ENCODE measurements at regions not wholly inside any gene's neighbourhood (a gene's known extent, or its start where the extent isn't known, plus 50 kb on each side); places are given as distances from the start of the nearest gene placed in this dataset.

GRCh38 chr7:41256186-41256945 lies 446.5 kb downstream of the INHBA start:
- Histone ChIP-seq H3K4me1 (ENCODE audit: control insufficient read depth, insufficient read depth, low read length) (no peaks in the 10 kb centered on the region), H3K9me3 (ENCODE audit: control insufficient read depth, low read length) (no peaks in the 10 kb centered on the region), H3K27me3 (ENCODE audit: control insufficient read depth, insufficient read depth, low read length, poor library complexity, severe bottlenecking) (peaks cover 10% of the 10 kb centered on the region), H3K36me3 (ENCODE audit: control insufficient read depth, insufficient read depth, low read length) (no peaks in the 10 kb centered on the region), H3K9ac (ENCODE audit: extremely low read depth, low read length, poor library complexity, severe bottlenecking) (no peak overlapping the region), H3K4me3 (ENCODE audit: low read length) (no peak overlapping the region), H3K27ac (ENCODE audit: low read depth, low read length) (no peak overlapping the region)
- H3K4me1 Mint-ChIP-seq = no peaks in the 10 kb centered on the region
- no peaks in the 10 kb centered on the region for H3K9me3 Mint-ChIP-seq
- H3K27ac Mint-ChIP-seq = no peak overlapping the region
- WGBS, 2 experiments (ENCODE audit: insufficient coverage in 1 of 2, insufficient read length in 1 of 2) = 53 to 57% methylated on average over 3 to 5 of the region's 5 CpGs
- no peaks in the 10 kb centered on the region for H3K36me3 Mint-ChIP-seq (ENCODE audit: low read depth)
- TF ChIP-seq CTCF (conservative IDR thresholded peaks at IDR 0.05) = no peak
- DNase-seq = no peak
- H3K27me3 Mint-ChIP-seq (ENCODE audit: insufficient read depth) = peaks cover 3% of the 10 kb centered on the region
- H3K4me3 Mint-ChIP-seq = no peak overlapping the region

DNA sequence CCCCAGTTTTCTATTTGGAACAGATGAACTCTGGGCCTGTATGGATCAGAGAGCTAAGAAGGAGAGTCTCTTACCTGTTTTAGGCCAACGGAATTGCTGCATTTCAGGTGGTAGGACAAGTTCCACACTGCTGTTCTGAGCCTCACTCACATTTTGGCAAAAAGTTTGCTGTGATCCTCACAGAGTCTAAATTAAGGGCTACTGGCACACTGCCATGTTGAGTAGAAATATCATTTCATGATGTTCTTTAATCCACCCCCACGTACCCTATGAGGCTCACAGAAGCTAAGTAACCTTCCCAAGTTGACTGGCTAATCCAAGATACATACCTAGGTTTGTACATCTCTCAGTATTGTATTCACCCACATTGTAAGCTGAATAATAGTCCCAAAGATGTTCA lies 447.2 kb downstream of the INHBA start:
- peaks cover 4% of the 10 kb centered on the region for H3K9me3 ChIP-seq (ENCODE audit: control insufficient read depth, low read length)
- no peaks in the 10 kb centered on the region for H3K36me3 ChIP-seq (ENCODE audit: control insufficient read depth, insufficient read depth, low read length)
- H3K4me1 Mint-ChIP-seq = no peaks in the 10 kb centered on the region
- H3K27ac ChIP-seq (ENCODE audit: low read depth, low read length) = no peak overlapping the region
- DNase-seq = no peak
- H3K36me3 Mint-ChIP-seq (ENCODE audit: low read depth) = no peaks in the 10 kb centered on the region
- H3K4me3 Mint-ChIP-seq = no peak overlapping the region
- TF ChIP-seq CTCF (conservative IDR thresholded peaks at IDR 0.05) = no peak
- H3K27me3 ChIP-seq (ENCODE audit: control insufficient read depth, insufficient read depth, low read length, poor library complexity, severe bottlenecking) = peaks cover 10% of the 10 kb centered on the region
- peaks cover 3% of the 10 kb centered on the region for H3K27me3 Mint-ChIP-seq (ENCODE audit: insufficient read depth)
- H3K27ac Mint-ChIP-seq = no peak overlapping the region
- no peaks in the 10 kb centered on the region for H3K9me3 Mint-ChIP-seq
- WGBS, 2 experiments (ENCODE audit: insufficient coverage in 1 of 2, insufficient read length in 1 of 2) = 77 to 98% methylated on average over 1 to 2 of the region's 2 CpGs
- no peak overlapping the region for H3K9ac ChIP-seq (ENCODE audit: extremely low read depth, low read length, poor library complexity, severe bottlenecking)
- no peaks in the 10 kb centered on the region for H3K4me1 ChIP-seq (ENCODE audit: control insufficient read depth, insufficient read depth, low read length)
- no peak overlapping the region for H3K4me3 ChIP-seq (ENCODE audit: low read length)

DNA sequence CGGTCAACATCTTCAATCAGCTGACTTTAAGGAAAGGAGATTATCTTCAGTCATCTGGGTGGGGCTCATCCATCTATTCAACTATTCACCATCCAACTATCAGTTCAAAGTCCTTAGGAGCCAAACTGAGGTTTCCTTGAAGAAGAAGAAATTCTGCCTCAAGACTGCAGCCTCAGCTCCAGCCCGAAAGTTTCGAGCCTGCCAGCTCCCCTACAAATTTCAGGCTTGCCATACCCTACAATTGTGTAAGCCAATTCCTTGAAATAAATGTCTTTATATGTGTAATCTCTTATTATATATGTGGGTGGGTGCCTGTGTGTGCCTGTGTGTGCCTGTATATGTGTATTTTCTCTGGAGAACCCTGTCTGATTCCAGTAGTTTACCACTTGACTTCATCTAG lies 447.8 kb downstream of the INHBA start:
- no peak overlapping the region for H3K4me3 ChIP-seq (ENCODE audit: low read length)
- H3K36me3 ChIP-seq (ENCODE audit: control insufficient read depth, insufficient read depth, low read length) = no peaks in the 10 kb centered on the region
- Mint-ChIP-seq H3K27me3 (ENCODE audit: insufficient read depth) (peaks cover 3% of the 10 kb centered on the region), H3K36me3 (ENCODE audit: low read depth) (no peaks in the 10 kb centered on the region), H3K4me3 (no peak overlapping the region), H3K4me1 (no peaks in the 10 kb centered on the region), H3K27ac (no peak overlapping the region), H3K9me3 (no peaks in the 10 kb centered on the region)
- H3K27me3 ChIP-seq (ENCODE audit: control insufficient read depth, insufficient read depth, low read length, poor library complexity, severe bottlenecking) = peaks cover 10% of the 10 kb centered on the region
- no peak overlapping the region for H3K9ac ChIP-seq (ENCODE audit: extremely low read depth, low read length, poor library complexity, severe bottlenecking)
- 85% methylated on average over 3 of the region's 3 CpGs; no CpG with 5 or more reads in 1 of the 2 experiments for WGBS, 2 experiments (ENCODE audit: insufficient coverage in 1 of 2, insufficient read length in 1 of 2)
- H3K9me3 ChIP-seq (ENCODE audit: control insufficient read depth, low read length) = peaks cover 4% of the 10 kb centered on the region
- no peak for DNase-seq
- no peaks in the 10 kb centered on the region for H3K4me1 ChIP-seq (ENCODE audit: control insufficient read depth, insufficient read depth, low read length)
- H3K27ac ChIP-seq (ENCODE audit: low read depth, low read length) = no peak overlapping the region
- no peak for TF ChIP-seq CTCF (conservative IDR thresholded peaks at IDR 0.05)
